NOMO-1 (cell line): ENCODE measurements at regions not wholly inside any gene's neighbourhood (a gene's known extent, or its start where the extent isn't known, plus 50 kb on each side); places are given as distances from the start of the nearest gene placed in this dataset.
"Not testable (repeated sequence)": the region's sequence is repeated elsewhere in the genome, so short reads cannot be mapped to it uniquely, and the experiment has no call there.

ENCODE experiments used
- DNase-seq, 2 experiments: peaks; one replicate each; lab custom pipeline; 2025; ENCODE audit not compliant: unreplicated experiment in 2 of 2; lab: John Stamatoyannopoulos, UW

DNA sequence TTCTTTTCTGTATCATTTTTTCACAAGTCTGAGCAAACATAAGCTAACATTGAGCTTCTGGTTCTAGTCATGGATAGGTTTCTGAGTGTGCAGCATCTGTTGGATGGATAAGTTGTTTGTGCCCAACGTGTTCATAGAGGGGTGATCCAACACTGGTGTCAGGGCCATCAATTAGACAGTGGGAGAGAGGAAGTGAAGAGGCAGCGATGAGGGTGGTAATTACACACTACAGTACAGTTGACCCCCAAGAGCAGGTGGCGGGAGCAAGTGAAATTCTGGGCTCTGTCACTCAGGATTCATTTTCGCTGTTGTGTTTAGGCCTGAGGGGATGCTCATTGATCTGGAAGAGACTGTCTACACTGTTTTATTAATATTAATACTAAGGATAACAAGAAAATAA, 180.0 kb upstream of the CXCR4 start:
- no peak for DNase-seq

DNA sequence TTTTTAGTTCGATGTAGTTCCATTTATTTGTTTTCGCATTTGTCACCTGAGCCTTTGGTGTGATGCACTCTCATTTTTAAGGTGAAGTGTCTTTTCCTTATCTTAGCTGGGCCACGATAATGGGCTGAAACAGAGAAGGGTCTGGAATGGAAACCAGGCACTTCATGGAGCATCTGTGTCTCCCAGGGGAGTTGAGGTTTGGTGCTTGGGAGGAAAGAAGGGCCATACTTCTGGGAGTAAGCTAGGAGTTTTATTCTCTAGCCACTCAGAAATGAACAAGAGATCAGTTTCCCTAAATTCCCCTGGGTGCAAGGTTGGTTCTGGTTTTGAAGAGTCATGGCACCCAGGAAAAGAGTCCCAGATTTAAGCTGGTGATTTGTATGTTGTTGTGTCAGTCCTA, 179.4 kb upstream of the CXCR4 start:
- no peak for DNase-seq

DNA sequence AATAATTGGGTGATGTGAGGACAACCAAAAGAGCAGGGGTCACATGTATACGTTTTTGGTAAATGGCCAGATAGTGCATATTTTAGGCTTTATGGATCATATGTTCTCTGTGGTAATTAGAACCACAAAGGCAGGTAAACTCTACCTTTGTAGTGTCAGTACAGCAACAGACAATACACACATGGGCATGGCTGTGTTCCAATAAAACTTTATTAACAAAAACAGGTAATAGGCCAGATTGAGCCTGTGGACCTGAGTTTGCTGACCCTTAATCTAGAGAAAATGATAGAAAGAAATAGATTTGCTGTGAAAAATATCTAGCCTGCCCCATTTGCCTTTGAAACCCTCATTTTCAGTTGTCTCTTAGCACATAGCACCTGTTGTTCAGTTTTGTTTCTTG, 177.2 kb upstream of the CXCR4 start:
- DNase-seq = no peak

DNA sequence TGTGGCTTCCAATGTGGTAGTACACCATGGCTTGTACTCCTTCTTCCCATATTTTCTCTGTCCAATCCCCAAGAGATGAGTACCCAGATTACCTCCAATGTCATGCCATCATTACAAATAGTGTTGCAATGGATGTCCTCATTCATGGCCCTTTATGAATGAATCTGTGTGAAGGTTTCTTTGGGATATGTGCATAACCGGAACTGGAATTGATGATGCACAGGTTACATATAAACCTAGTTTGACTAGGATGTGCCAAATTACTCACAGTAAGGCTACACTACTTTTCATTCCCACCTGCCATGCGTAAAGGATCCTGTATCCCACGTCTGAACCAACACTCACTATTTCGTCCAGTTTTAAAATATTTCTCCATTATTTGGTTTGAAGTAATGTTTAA, 173.9 kb upstream of the CXCR4 start:
- DNase-seq = no peak

DNA sequence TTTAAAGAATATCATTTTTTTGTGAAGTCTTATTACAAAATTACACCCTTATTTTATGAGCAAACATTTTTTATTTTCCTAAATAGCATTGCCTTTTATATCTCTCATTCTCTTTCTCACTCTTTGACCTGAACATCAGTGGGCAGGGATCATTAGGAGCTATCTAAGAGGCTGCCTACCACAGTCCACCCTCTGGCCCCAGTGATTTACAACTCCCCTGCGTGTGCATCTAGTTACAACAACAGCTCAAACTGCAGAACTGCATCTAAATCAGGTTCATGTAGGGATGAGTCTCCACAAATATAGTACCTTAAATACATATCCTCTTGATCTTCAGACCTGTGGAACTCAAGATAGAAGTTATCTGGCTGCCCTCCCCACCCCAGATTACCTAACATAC, 172.4 kb upstream of the CXCR4 start:
- no peak for DNase-seq

DNA sequence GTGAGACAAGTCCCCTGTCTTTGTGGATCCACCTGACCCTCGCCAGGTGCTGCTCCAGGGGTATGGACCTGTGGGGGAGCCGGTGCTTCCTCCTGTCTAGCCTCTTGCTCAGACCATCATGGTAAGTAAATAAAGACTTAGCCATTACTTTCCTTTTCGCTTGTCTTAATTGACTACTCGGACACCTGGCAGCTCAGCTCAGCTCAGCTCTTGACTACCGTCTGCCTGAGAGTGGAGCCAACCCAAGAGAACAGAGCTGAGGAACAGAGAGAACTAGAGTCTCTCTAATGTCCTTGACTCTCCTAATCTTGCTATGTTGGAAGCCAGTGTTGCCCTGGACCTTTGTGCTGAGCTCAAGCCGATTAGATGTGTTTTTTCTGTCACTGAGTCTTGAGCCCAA, 170.3 kb upstream of the CXCR4 start:
- no peak for DNase-seq

DNA sequence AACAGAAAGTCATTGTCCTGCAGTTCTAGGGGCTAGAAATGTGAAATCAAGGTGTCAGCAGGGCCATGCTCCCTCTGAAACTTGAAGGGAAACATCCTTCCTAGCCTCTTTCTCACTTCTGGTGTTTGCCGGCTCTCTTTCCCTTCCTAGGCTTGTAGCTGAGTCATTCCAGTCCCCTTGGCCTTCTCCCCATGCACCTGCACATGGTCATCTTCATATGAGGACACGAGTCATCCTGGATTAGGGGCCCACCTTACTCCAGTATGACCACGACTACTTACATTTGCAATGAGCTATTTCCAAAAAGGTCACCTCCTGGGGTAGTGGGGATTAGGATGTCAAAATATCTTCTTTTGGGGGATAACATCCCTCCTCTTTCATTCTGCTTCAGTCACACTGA, 168.5 kb upstream of the CXCR4 start:
- no peak for DNase-seq

DNA sequence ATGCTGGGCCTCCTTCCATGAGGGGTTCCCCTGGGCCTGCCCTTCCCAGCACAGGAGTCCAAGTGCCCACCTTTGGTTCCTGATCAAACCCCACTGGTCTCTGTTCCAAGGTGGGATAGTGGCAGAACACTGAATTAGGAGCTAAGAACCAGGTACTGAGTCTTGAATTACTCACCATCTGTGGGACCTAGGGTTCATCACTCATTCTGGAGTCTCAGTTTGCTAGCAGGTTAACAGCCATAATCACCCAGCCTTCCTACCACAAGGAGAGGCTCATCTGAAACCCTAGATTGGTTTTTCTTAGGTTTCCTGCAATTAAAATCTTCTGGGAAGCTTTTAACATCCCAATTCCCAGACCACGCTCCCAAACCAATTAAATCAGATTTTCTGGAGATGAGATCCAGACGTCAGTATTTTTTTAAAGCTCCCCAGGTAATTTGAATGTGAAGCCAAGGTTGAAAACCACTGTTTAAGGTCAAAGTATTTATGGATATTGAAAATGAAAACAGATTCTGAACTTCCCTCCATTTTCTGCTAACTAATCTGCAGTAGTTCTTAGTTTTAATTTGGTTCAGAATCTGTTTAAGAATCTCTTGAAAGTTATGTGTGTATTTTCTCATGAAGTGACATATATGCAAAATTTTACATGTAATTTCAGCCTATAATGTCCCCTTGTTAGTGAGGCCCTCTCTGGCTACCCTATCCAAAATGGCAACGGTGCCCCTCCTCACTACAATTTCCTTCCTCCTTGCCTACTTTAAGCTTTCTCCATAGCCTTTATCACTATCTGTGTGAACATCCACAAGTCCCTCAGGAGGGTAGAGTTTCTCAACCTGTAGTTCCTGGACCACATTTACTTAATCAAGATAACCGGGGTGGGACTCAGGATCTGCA, 166.5 kb upstream of the CXCR4 start:
- DNase-seq = no peak

DNA sequence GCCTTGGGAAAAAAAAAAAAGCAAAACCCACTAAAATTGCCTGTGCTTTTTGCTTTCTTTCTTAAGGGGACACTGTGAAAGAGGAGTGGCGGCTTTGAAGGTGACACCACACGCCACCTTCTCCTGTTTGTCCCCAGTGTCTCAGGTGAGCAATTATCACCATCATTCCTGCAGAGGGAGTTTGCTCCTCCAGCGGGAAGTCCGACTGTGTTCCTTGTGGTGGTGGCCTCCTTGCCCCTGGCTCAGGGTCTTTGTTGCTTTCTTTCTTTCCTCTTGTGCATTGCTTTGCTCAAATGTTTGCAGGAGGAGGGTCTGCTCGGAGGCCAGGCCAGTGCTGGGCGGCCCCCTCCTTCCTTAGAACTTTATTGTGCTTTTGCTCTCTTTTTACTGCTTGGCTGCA, 164.3 kb upstream of the CXCR4 start:
- DNase-seq = no peak

DNA sequence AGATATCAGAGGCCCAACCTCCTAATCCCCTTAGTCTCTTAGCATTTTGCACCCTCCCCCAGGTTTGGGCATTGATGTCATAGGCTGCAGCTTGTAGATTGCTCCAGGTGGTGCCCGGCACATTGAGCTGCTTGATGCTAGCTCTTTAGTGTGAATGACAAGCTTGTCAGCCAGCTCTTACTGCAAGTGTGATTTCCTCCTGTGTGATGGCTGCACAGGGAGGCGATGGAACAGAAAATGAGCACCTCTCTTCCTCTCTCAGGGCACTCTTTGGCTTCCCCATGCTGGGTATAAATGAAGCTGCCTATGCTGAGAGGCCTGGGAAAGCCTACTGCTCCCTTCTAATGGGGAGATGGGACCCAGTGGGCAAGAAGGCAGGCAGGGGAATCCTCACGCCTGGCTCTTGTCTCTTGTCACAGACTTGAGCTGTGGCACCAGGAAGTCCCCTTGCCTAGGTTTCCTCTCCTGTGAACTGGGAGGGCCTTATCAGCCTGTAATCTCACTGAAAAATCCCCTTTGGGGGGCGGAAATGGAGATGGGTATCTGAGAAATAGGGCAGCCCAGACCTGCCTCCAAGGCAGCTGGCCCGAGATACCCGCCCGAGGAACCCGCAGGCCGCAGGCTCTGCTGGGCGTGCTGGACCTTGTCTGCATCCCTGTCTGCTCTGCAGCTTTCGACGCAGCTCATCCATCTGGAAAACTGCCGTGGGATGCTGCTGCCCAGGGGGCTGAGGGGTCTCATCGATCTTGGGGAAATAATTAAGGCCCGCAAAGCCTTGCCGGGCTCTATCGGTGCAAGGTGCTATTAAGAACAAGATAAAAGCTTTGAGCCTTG, 163.5 kb upstream of the CXCR4 start:
- no peak for DNase-seq

DNA sequence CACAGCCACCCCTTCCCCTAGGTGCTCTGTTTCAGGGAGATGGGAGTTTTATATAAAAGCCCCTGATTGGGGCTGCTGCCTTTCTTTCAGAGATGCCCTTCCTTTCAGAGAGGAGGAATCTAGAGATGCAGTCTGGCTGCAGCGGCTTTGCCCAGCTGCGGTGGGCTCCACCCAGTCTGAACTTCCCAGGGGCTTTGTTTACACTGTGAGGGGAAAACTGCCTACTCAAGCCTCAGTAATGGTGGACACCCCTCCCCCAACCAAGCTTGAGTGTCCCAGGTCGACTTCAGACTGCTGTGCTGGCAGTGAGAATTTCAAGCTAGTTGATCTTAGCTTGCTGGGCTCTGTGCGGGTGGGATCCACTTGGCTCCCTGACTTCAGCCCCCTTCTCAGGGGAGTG, 148.4 kb upstream of the CXCR4 start:
- not testable (repeated sequence) for DNase-seq

DNA sequence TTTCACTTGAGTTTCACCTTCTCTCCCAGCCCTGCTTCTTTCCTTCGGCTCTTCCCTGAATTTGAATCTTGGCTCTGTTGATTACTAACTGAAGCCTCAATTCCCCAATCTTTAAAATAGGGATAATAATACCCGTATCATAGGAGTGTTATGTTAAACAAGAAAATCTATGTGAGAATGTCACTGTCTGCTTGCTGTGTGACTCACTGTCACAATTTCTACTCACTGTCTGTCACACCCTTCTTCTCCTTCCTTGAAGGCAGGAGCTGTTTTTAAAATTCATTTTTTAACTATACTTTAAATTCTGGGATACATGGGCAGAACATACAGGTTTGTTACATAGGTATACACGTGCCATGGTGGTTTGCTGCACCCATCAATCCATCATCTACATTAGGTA, 141.6 kb upstream of the CXCR4 start:
- DNase-seq = no peak

DNA sequence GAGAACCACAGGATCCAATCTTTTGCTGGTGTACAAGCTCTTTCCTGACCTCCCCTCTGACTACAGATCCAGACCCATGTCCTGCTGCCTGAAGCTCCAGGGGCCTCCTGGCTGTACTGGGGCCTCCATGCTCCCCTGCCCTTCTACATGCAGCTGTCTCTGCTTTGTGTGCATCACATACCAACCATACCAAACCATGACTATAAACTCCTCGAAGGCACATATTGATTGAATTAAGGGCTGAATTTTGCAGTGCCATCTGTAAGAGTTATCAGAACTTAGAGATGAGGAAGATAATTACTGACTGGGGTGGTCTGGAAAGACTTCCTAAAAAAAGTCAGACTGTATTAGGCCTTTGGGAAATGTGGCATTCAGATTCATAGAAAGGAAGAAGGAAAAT, 139.9 kb upstream of the CXCR4 start:
- DNase-seq = no peak

DNA sequence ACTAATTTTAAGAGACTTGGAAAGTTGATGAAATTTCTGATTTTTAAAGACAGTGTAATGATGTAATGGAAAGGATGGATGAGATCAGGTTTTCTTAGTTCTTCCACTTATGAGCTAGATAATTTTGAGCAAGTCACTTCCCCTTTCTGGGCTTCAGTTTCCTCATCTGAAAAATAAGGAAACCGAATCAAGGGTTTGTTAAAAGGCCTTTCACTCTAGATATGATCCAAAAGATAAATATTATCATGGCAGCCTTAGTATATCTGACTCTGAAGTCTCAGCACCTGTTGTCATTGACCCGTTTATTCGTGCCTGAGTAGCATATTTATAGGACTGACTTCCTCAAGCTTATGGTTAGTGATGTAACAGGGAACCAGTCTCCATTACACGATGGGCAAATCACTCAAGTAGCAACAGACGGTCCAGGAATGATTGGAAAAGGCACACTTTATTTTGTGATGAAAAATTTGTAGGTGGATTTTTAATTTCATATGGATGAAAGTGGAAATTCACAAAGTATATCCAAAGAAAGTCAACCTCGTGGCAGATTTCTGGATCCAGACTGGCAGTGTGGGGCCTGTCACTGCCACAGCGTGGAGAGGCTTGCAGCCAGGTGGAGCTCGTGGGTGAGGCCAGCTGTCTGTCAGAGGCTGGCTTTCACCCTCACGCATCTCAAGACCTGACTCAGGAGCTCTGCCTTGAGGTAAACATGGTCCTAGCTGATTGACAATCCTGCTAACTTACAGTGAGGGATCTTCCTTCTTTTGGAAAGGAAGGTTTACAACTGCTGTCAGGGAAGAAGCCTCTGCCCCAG, 137.9 kb upstream of the CXCR4 start:
- peak; percentile 60 to 94 for DNase-seq

DNA sequence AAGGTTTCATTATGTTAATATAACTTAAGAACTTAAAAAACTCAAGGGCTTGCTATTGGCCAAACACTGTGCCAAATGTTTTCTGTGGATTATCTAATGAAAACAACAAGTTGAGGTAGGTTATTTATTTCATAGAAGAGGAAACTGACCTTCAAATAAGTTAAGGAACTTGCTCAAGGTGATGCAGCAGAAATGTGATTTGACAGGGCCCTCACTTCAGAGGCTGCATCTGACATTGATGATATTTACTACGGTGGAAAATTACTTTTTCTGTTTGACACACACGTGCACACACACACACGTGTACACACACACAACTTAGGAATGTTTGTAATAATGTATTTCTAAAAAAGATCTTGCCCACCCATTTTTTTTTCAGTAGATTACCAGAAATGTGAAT, 137.2 kb upstream of the CXCR4 start:
- DNase-seq = no peak

DNA sequence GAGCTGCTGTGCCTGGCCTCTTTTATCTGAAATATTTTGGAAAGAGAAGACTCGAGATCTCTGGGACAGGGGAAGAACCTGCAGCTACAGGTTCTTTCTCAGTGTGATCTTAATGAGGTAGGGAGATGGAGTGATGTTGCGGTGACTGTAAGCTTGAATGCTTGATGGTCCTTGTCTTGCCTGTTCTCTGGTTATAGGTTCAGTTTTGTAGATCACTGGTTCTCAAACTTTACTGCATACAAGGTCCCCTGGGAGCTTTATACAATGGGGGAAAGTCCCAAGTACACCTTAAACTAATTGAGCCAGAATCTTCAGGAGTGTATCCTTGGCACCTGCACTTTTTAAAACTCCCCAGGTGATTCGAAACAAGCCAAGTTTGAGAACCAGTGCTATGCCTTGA, 136.7 kb upstream of the CXCR4 start:
- DNase-seq = no peak

DNA sequence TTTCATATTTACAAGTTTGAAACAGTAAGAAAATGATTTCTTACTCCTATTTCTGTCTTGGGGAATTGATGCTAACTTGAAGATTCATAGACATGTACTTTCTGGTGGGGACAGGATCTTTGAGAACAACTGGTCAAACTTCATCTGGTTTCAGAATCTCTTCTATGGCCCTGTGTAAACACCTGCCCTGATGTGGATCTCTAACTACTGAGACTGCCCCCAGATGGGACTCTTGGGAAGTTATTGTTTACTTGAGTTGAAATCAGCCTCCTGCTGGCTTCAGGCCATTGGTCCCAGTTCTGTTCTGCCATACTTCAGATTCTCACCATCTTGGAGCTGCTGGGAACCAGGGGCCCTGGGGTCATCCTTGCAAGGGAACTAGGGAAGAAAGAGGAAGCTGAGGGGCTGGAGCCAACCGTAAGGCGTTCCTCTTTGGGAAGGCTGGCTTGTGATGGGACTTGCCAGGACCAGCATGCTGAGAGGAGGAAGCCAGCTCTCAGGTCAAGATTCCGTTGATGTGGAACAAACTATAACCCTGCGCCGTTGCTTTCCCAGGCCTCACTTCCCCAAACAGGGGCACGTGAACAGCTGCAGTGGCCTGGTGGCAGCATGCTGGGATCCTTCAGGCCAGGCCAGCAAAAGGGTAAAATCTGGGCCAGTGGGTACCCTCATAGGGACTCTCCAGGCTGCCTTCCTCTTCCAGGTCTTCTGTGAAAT, 135.5 kb upstream of the CXCR4 start:
- peak; percentile 42 to 52 for DNase-seq

DNA sequence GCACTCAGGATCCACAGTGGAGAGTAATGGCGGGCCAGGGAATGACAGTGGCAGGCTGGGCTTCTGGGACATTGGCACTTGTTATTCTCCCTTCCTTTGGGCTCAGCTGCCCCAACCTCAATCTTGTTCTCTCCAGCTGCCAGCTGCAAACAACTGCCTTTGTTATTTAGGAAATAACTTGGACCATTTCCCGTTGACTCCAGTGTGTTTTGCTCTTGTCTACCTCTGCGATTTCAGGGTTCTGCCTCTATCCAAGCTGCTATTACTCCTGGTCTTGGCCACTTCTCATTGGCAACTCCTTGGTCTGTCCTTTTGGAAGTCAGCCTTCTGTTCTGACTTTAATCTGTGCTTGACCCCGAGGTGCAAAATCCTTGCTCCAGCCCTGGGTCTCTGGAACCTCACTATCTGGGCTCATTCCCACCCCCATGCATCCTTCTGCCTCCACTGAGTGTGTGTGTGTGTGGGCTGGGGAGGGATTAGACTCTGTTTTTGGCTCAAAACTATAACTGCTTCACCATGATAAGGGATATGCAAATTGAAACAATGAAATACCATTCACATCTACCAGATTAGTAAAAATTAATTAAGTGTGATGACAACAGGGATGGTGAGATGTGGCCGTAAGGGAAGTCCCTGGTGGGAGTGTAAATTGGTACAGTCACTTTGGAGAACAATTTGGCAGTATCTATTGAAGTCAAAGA, 134.1 kb upstream of the CXCR4 start:
- no peak for DNase-seq

DNA sequence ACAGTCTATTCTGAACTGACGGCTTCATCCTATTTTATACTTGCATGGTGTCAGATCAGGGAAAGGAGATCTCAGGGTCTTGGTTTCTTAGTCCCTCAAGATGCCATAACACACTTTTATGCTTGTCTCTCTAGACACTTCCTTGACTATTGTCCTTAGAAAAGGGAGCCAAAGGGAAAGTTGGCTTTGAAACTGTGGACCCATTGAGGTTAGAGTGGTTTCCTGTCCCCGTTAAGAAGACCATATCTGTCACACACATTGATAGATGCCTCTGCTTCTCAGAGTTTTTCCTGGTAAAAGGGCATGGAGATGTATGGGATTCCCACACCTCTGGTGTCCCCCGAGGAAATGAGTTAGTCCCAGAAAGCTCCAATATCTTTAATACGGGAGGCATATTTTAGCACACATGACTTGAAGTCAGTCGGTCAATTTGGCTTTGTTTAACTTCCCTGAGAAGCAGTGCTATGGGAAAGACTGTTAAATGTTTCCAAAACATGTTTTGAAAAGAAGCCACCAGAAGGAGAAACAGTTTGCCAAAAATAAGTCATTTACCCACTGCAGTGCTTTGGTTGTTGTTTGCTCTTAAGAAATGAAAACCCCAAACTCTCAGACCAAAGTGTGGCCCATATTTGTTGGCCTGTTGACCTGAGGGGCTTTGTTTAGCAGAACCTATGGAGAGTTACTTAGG, 133.4 kb upstream of the CXCR4 start:
- no peak for DNase-seq
